Fibroblast of peridontal ligament (primary cell): ENCODE measurements at regions not wholly inside any gene's neighbourhood (a gene's known extent, or its start where the extent isn't known, plus 50 kb on each side); places are given as distances from the start of the nearest gene placed in this dataset.
"Not testable (repeated sequence)": the region's sequence is repeated elsewhere in the genome, so short reads cannot be mapped to it uniquely, and the experiment has no call there.

ENCODE experiments used
- DNase-seq: peaks from one replicate; pipeline ENCODE4 v3.0.0-alpha.2; 2010; ENCODE audit errors: extremely low read depth

DNA sequence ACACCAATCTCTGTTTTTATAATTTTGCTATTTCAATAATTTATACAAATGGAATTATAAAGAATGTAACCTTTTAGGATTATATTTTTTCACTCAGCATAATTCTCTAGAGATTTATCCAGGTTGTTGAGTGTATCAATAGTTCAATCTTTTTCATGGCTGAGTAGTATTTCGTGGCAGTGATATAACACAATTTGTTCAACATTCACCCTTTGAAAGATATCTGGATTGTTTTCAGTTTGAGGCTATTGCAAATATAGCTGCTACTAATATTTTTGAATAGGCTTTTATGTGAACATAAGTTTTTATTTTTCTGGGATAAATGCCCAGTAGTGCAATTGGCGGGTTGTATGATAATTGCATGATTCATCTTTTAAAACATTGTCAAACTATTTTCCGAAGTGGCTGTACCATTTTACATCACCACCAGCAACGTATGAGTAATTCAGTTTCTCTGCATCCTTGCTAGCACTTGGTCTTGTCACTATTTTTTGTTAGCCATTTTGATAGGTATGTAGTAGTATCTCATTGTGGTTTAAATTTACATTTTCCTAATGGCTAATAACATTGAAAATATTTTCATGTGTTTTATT lies 55.6 kb upstream of the ABCD3 start:
- DNase-seq: peak; percentile 21

DNA sequence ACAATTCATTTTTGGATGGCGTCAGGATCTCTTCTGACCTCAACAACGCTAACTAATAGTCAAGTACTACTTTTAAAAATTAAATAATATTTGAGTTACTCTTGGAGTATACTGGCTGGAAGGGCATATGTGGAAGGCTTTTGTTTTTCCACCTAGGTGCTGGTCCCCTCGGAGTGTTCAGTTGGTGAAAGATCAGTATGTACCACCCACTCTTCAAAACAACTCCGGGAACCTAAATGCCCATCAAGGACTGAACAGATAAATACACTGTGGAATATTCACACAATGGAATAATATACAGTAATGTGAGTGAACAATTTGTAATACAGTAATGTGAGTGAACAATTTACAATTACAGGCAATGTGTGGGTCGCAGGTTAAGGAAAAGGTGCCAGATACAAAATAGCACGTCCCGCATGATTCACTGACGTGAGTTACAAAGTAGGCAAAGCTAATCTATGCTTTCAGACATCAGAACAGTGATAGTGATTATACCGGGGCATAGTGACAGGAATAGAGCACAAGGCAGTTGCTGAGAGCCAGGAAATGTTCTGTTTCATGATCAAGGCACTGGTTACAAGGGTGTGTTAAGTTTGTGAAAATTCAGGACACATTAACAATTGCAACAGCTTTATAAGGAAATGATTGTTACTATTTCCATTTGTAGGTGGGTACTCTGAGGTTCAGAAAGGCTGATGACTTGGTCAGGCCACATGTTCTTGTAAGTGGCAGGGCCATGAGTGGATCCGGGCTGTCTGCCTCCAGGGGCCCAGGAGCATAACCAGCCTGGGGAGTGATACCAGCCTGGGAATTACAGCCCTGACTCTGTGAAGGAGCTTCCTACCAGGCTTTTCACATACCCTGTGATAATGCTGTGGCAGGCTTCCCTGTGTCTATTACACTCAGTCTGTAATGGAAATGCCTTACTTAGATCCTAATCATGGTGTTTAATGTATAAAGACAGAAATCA lies 59.3 kb upstream of the ABCD3 start:
- DNase-seq: no peak

DNA sequence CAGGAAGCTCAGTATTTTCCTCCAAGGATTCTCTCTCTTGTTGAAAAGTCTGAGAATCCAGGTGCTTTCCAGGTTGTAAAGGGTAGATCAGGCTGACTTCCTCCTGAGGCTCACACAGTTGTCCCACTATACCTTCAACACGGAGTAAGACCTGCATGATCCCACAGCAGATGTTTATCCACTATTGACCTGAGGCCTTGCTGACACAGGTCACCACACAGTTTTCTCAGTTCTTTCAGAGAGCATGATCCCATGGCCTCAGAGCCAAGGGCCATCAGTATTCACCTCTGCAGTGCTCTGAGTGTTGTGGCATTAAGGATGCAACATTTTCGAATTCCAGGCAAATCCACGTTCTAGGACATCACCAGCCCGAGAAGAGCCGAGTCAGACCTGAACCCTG lies 60.5 kb upstream of the ABCD3 start:
- DNase-seq: no peak

DNA sequence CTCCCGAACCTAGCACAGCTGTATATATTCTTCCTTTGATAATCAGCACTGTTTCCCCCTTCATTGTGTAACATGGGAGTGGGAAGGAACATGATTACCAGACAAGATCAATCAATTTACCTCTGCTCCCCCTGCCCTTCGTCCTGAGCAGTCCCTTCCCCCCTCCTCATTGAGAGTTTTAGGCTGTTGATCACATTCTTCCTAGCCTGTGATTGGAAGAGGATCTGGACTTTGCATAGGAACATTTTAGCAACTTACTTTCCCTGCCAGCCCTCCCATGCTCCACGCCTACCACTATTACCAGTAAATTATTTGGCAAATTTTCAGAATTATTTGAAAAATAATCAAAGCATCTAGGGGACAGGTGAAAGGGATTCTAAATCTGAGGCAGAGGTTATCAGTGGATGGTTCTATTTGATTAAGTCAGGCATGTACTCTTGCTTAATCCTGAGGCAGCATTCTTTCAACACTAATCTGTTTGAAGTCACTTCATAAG lies 62.7 kb upstream of the ABCD3 start:
- DNase-seq: no peak

DNA sequence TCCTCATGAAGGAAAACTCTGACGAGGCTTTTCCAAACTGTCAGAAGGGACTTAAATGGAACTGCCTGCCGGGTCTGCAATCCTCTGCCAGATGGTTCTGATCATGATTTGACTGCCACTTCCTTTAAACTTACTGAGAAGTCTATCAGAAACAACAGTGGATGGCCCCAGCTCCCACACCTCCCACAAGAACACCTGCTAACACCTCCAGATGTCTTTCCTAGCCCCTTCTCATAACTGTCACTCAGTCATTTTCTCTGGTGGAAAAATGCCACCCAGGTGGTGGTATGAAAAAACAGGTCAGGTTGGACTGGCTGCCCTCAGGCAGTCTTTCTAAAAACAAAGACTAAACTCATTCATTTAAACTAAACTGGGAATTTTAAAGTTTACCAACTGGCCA lies 66.7 kb upstream of the ABCD3 start:
- no peak for DNase-seq

DNA sequence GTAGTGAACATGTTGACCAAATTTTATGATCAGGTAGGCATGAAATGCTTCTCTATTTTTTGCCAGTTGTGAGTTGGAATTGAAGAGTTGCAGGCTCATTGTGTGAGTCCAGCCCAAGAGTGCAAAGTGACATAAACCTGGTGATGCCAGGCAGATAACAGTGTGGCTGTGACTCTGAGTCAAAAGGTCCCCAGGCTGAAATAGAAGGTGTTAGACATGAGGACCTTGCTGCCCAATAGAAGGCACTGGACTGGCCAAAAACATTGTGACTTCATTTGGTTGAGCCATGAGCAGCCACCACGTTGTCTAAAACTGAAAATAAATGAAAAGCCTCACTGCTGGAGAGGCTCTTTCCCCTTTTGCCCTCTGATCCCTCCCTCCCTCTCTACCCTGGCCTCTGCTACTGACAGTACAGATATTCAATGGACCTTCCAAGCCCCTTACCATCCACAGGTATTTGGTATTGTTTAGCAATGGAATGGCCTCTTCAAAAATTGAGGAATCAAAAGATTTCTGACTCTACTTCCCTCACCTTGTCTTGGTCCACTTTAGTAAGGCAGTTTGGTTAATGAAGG lies 67.8 kb upstream of the ABCD3 start:
- DNase-seq: no peak

DNA sequence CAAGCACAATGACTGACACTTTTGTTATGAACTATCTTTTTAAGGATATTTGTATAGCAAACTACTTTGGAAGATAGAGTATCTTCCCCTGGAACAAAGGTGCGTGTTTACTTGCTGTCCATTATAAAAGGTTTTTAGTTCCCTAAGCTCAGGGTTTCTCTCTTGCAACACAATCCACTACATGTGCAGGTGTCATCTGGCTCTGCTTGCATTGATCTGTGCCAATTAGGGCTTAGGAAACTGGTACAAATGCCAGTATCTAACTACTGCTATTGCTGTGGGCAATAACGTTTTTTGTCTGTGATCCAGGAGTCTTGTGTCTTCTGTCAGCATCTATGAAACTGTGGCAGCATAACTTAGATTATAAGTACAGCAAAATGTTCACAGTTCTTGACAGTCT lies 68.3 kb upstream of the ABCD3 start:
- no peak for DNase-seq

DNA sequence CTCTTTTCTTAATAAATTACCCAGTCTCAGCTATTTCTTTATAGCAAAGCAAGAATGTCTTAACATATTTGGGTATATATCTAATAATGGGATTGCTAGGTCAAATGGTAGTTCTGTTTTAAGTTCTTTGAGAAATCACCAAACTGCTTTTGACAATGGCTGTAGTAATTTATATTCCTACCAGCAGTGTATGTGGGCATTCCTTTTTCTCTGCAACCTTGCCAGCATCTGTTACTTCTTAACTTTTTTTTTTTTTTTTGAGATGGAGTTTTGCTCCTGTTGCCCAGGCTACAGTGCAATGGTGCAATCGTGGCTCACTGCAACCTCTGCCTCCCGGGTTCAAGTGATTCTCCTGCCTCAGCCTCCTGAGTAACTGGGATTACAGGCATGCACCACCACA lies 69.8 kb upstream of the ABCD3 start:
- DNase-seq: not testable (repeated sequence)

DNA sequence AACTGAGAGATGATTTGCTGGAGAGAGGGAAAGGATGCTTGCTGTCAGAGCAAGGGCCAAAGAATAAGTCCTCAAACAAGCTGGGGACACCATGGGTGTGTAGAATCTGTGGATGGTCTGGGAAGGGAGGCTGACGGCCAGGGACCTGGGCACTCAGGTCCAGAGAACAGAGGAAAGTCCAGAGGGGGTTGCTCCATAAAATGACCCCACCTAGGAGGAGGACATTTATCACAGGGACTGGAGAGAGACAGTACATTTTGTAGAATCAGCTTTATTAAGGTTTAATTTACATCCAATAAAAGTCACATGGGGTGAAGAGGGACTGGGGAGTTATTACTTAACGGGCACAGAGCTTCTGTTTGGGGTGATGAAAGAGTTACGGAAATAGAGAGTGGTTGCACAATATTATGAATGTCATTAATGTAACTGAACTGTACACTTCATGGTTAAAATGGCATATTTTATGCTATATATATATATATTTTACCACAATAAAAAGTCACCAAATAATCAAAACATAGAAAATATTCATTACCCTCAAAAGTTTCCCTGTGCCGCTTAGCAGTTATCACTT lies 73.0 kb upstream of the ABCD3 start:
- no peak for DNase-seq

DNA sequence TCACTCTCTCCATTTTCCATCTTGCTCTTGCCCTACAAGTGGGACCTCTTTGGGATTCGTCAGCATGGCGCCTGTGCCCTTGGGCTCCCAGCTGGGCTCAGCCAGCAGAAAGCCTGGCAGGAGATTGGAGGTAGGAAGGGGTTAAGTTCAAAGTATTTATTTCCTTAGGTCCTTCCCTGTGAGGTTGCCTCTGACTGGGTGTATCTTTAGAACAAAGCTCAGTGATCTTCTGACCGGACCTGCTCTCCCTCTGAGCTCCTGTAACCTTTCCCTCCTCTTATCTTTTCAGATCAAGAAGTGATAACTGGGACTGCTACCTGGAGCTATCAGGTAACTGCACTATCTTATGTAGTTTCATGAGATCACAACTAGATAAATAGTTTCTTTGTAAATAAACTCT lies 75.8 kb upstream of the ABCD3 start:
- DNase-seq: no peak

DNA sequence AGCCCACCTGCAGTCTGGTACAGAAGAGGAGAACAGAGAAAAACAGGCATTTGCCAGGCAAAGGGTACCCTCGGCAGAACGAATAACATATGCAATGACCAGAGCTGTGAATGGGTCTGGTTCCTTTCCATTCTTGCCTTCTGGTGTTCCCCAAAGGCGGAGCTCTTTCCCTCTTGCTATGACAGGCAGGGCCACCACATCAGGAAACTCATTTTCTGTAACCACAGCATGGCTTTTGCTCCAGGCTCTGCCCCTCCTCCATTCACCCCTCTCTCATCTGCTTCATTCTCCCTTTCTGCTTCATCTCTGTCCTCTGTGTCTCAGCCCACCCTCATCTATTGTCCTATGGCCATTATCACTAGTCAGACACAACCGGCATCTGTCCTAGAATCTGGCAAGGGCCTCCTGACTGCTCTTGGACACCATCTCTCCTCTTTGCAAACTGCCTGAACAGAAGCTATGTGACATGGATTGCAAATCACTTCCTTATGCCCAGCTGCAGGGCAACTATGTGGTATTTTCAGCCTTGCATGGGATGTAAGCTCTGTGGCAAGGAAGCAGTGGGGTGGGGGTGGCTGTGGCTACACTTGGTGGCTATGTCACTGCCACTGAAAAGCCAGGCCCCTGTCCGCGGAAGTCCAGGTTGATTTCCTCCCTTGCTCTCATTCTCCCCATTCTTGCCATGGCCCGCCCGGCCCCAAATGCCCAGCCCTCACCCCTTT lies 78.8 kb upstream of the ABCD3 start:
- DNase-seq: peak; percentile 15

DNA sequence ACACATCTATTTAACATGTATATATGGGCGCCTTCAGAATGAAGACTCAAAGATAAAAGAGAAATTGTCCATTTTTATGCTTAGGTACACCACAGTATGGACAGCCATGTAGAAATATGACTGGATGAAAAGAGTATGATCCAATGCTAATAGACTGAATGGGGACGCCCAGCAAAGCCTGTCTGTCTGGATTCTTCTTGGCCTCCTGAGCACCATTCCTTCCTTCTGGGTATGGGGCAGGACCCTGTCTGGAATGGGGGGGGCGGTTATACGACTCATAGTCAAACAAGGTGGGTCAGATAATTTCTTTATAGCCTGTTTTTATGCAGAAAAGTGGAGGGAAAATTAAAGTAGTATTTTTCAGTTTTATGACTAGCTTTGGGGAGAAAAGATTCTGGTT lies 81.2 kb upstream of the ABCD3 start:
- no peak for DNase-seq

DNA sequence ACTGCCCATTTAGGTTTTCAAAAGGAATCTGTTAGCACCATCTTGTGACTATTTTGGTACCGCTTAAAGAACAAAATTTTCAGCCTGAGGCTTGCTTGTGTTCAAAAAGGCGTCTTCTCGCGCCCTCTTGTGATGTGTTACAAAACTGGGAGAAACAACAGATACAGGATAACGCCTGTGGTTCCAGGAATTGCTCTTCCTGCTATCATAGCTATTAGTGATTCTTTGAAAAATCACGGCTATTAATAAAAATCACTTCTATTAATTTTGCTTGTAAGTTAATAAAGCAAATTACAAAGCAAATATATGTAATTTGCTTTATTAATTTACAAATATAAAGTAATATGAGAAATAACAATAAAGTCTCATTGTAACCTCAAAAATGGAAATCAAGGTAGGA lies 82.2 kb upstream of the ABCD3 start:
- peak; percentile 98 for DNase-seq

DNA sequence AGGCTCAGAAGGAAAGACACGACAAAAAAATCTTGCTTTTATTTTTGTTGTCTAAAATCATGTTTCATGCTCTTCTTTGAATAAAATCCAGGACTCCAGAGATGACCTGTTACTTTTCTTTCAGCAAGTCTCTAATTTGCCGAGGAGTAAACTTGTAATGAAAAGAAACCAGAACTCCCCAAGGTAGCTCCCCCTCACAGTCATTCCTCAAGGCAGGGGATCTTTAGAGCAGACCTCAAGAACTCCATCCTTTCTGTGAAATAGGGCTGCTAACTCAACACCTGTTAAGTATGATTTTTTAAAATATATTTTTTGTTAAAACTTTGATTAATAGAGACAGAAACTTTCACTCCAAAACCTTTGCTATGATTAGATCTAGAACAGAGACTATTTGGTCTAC lies 82.7 kb upstream of the ABCD3 start:
- peak; percentile 21 for DNase-seq

DNA sequence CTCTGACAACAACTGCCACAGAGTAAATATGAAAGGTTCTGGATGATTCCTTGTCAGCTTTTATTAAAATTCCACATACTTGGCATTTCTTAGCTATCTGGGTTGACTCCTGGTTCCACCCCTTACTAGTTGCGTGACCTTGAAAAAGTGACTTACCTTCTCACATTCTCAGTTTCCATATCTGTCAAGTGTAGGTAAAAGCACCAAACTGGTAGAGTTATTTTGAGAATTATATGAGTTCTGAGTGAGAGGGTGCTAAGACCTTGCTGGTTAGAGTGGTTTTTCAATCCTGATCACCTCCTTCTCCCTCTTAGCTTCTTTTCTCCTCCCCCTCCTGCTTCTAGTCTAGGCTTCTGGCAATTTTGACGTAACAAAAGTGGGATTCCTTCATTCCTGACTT lies 83.4 kb upstream of the ABCD3 start:
- DNase-seq: peak; percentile 66

DNA sequence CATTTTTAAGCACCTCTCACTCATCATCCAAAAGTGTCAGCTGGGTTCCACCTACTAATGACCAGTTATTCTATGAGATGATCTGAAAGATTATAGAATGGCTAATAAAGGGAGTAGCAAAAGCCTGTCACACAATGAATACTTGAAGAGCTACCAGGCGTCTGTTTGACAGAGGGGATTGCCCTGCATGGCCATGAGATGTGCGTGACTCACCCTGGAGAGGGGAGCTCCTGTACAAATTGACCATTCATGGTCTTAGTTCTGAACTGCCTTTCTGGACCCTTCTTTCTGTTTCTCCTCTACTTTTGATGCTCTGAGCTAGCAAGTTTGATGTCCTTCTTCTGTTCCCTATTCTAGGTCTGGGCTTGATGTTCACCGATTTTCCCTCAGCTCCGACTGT lies 85.2 kb upstream of the ABCD3 start:
- DNase-seq: peak; percentile 19

DNA sequence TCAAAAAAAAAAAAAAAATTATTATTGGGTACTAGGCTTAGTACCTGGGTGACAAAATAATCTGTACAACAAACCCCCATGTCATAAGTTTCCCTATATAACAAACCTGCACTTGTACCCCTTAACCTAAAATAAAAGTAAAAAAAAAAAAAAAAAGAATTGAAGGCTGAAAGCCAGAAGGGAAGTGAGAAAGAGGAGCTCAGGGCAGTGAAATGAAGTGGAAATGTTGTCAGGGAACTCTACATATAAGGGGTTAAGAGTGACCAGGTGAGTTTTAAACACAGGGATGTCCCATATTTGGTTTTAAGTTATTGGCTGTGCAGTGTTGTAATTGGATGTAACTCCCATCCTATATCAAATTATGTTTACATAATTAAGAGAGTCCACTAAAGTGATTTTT lies 85.7 kb upstream of the ABCD3 start:
- DNase-seq: no peak

DNA sequence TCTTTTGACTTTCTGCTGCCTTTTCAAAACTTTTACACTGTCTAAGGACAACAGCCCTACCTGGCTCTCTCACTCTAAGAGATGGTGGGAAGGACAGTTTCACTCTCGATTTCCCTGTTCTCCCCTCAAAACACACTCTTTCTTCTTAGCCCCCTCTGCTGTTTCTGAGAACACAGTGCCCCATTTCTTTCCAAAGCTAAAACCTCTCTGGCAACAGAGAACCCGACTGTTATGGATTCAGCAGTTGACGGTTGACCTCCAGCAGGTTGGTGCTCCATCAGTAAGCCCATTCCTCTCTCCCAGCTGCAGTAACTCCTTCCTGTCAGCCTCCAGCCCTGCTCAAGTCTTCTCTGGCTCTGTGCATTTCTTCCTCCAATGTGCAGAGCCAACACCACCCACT lies 88.2 kb upstream of the ABCD3 start:
- DNase-seq: peak; percentile 74

DNA sequence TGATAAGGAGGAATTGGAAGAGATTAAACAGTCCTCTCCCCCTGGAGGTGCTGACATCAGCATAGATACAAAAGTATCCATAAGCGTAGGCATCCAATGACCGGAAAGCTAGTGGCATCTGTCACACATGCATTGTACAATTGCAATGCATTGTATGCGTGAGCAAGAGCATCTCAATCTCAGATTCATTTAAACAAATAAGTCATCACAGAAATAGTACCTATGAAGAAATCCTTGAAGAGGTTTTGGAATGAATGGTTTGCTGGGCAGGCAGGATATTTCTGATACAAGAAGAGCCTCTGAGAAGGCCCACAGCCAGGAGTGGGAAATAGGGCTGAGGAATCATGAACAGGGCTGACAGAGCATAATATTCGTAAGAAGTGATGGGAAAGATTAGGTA lies 88.9 kb upstream of the ABCD3 start:
- DNase-seq: peak; percentile 31

DNA sequence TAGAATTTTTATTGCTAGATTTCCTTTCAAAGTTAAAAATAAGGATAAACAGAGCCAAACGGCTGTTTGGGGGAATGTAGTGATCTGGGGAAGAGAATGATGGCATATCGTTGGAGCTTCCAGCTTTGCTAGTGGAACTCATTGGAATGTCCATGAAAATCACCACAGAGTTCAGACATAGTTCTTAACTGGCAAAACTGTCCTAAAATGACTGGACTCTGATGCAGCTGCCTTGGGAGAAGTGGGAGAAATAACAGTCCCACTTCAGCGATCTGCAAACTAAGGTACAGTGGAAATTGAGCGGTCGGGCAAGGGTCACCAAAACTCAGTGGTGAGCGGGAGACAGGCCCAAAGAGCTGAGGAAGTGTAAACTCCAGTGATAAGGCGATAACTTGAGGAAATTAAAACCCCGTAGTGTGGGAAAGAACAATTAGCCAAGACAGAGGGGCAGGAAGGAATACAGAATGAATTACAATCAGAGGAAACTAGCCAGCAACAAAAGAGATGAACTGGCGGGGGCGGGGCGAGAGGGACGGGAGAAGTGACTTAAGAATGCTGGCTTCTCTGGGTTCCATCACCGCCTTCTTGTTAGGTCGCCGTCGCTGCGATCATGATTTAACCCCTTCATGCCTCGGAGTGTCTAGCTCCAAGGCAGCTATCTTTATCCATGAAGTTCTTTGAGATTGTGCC lies 89.8 kb upstream of the ARHGAP29 start:
- peak; percentile 66 for DNase-seq

DNA sequence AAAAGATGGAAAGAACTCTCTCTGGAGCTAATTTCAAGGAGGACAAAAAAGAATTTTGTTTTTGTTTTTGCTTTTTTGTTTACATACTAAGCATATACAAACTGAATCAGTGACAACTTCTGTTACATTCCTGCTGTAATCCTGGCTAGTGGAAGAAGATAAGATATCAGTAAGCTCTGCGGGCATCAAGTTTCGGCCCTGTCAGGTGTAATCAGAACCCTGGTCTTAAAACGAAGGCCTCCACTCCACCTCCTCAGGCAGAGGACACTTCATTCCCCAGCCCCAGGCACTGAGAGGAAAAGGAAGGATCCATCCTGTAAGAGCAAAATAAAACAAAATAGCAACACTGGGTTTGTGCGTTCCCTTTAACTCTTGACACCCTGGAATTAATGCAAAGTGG lies 88.9 kb upstream of the ARHGAP29 start:
- DNase-seq: no peak
